OCI-LY1 (cell line): ENCODE measurements at regions not wholly inside any gene's neighbourhood (a gene's known extent, or its start where the extent isn't known, plus 50 kb on each side); places are given as distances from the start of the nearest gene placed in this dataset.

Source experiments
- H2AFZ ChIP-seq: fragments of 200-600 bp; sonication (generic), shearing (Covaris generic); 2 replicates; pipeline ENCODE4 v1.6.0; 2014; ENCODE audit warnings: antibody characterized with exemption, mild to moderate bottlenecking, low read length
- H3F3A ChIP-seq: fragments of 200-600 bp; sonication (generic), shearing (Covaris generic); 2 replicates; pipeline ENCODE4 v1.6.0; 2014; ENCODE audit warnings: mild to moderate bottlenecking, antibody characterized with exemption, low read length, moderate library complexity; ENCODE audit not compliant: insufficient read depth
- H3K27ac ChIP-seq: fragments of 200-600 bp; sonication (generic); 2 replicates; pipeline ENCODE4 v1.5.1; 2014; ENCODE audit warnings: low read length, mixed run types, mild to moderate bottlenecking, low read depth; ENCODE audit not compliant: poor library complexity, severe bottlenecking
- H3K27me3 ChIP-seq: fragments of 200-600 bp; sonication (generic); 2 replicates; pipeline ENCODE4 v1.6.0; 2014; ENCODE audit warnings: antibody characterized with exemption, mild to moderate bottlenecking, low read length, moderate library complexity; ENCODE audit not compliant: insufficient read depth
- H3K36me3 ChIP-seq: fragments of 200-600 bp; sonication (generic); 2 replicates; pipeline ENCODE4 v1.6.1; 2014; ENCODE audit warnings: mild to moderate bottlenecking, antibody characterized with exemption, low read length, moderate library complexity, mixed read lengths; ENCODE audit not compliant: insufficient read depth
- H3K4me1 ChIP-seq: fragments of 200-600 bp; sonication (generic); 2 replicates; pipeline ENCODE4 v1.5.1; 2014; ENCODE audit warnings: mild to moderate bottlenecking, low read length, moderate library complexity; ENCODE audit not compliant: insufficient read depth, severe bottlenecking
- H3K4me2 ChIP-seq: fragments of 200-600 bp; sonication (generic), shearing (Covaris generic); 2 replicates; pipeline ENCODE4 v1.6.1; 2014; ENCODE audit warnings: low read length
- H3K4me3 ChIP-seq: fragments of 200-600 bp; sonication (generic); 2 replicates; pipeline ENCODE4 v1.5.1; 2014; ENCODE audit warnings: low read length, low read depth, mild to moderate bottlenecking, mixed read lengths; ENCODE audit not compliant: poor library complexity, severe bottlenecking
- H3K79me2 ChIP-seq: fragments of 200-600 bp; shearing (Covaris generic); 2 replicates; pipeline ENCODE4 v1.6.1; 2016; ENCODE audit warnings: mixed run types, low read length, mixed read lengths; ENCODE audit not compliant: insufficient read depth
- H3K9ac ChIP-seq: fragments of 200-600 bp; sonication (generic), shearing (Covaris generic); 2 replicates; pipeline ENCODE4 v1.6.1; 2014; ENCODE audit warnings: mild to moderate bottlenecking, low read length, mixed read lengths
- H3K9me2 ChIP-seq: fragments of 200-600 bp; sonication (generic), shearing (Covaris generic); 2 replicates; pipeline ENCODE4 v1.6.1; 2014; ENCODE audit warnings: low read depth, mild to moderate bottlenecking, low read length, mixed read lengths
- H3K9me3 ChIP-seq: fragments of 200-600 bp; shearing (Covaris generic); 2 replicates; pipeline ENCODE4 v1.6.1; 2014; ENCODE audit warnings: low read length, mixed read lengths
- H4K20me1 ChIP-seq: fragments of 200-600 bp; sonication (generic), shearing (Covaris generic); 2 replicates; pipeline ENCODE4 v1.6.0; 2016; ENCODE audit warnings: mild to moderate bottlenecking, low read length; ENCODE audit not compliant: insufficient read depth
- CTCF ChIP-seq: fragments of 200-600 bp; sonication (generic), shearing (Covaris generic); IDR thresholded peaks from 2 replicates; pipeline ENCODE4 v1.5.1; 2017; ENCODE audit warnings: mild to moderate bottlenecking, antibody characterized with exemption, low read length, moderate library complexity, mixed read lengths
- EZH2 ChIP-seq: fragments of 200-600 bp; sonication (generic), shearing (Covaris generic); IDR thresholded peaks from 2 replicates; pipeline ENCODE4 v1.8.0; 2017; ENCODE audit warnings: borderline replicate concordance, mixed run types, mild to moderate bottlenecking, antibody characterized with exemption, low read length, moderate library complexity, mixed read lengths

- H3K27ac ChIP-seq: no peak overlapping the region
- no peaks in the 10 kb centered on the region; the same call in 1 of the 2 replicates for H3K27me3 ChIP-seq
- H3K36me3 ChIP-seq: no peaks in the 10 kb centered on the region
- no peak overlapping the region for H2AFZ ChIP-seq
- H3K9me2 ChIP-seq: no peaks in the 10 kb centered on the region
- no peak overlapping the region for H3K4me3 ChIP-seq
- H3K9me3 ChIP-seq: no peaks in the 10 kb centered on the region
- no peak overlapping the region for H3K4me2 ChIP-seq
- H3K79me2 ChIP-seq: no peaks in the 10 kb centered on the region
- H3K4me1 ChIP-seq: peaks cover 11% of the 10 kb centered on the region
- H4K20me1 ChIP-seq: no peaks in the 10 kb centered on the region
- no peaks in the 10 kb centered on the region for H3F3A ChIP-seq
- TF ChIP-seq CTCF: no peak
- no peak for TF ChIP-seq EZH2
- H3K9ac ChIP-seq: no peak overlapping the region
Measured at GRCh38 chr9:90960941-90961340, 159.3 kb downstream of the SYK start.

GRCh38 chr9:90961375-90961774 lies 159.8 kb downstream of the SYK start:
- Histone ChIP-seq H3K9me3 (no peaks in the 10 kb centered on the region), H3K27me3 (no peaks in the 10 kb centered on the region; the same call in 1 of the 2 replicates), H3K36me3 (no peaks in the 10 kb centered on the region), H3K4me1 (peaks cover 11% of the 10 kb centered on the region), H3K79me2 (no peaks in the 10 kb centered on the region), H3F3A (no peaks in the 10 kb centered on the region), H3K9ac (no peak overlapping the region), H2AFZ (no peak overlapping the region), H3K4me3 (no peak overlapping the region), H4K20me1 (no peaks in the 10 kb centered on the region), H3K9me2 (no peaks in the 10 kb centered on the region), H3K27ac (no peak overlapping the region), H3K4me2 (no peak overlapping the region)
- TF ChIP-seq CTCF (no peak), EZH2 (no peak)

GRCh38 chr9:90964101-90965020 lies 162.7 kb downstream of the SYK start:
- TF ChIP-seq EZH2 (no peak), CTCF (peak; percentile 22; the same call in 1 of the 2 replicates)
- Histone ChIP-seq H3K4me2 (peak overlapping the region; percentile 39; the same call in 1 of the 2 replicates), H3K79me2 (no peaks in the 10 kb centered on the region), H3K27me3 (no peaks in the 10 kb centered on the region; the same call in 1 of the 2 replicates), H3K9ac (no peak overlapping the region), H3K4me1 (peaks cover 11% of the 10 kb centered on the region), H3K27ac (no peak overlapping the region), H3K36me3 (no peaks in the 10 kb centered on the region), H3K9me3 (no peaks in the 10 kb centered on the region), H4K20me1 (no peaks in the 10 kb centered on the region), H3K4me3 (no peak overlapping the region), H2AFZ (no peak overlapping the region), H3F3A (no peaks in the 10 kb centered on the region), H3K9me2 (no peaks in the 10 kb centered on the region)
